HEK293 (cell line): ENCODE measurements at regions not wholly inside any gene's neighbourhood (a gene's known extent, or its start where the extent isn't known, plus 50 kb on each side); places are given as distances from the start of the nearest gene placed in this dataset.

Experiments used
- CTCF ChIA-PET: fragments of 350-600 bp; formaldehyde crosslinking; extraction: SDS; loops from one replicate; lab custom pipeline; 2021; ENCODE audit warnings: antibody characterized with exemption; lab: Yijun Ruan, JAX
- POLR2A ChIA-PET: fragments of 300-600 bp; formaldehyde crosslinking; extraction: SDS; loops from one replicate; lab custom pipeline; 2020; ENCODE audit warnings: antibody characterized with exemption, inconsistent platforms; lab: Yijun Ruan, JAX
- H3K27ac ChIP-seq: fragments of 200-500 bp; sonication (Bioruptor generic); 2 replicates; pipeline ENCODE4 v1.5.1; 2014; ENCODE audit warnings: low read depth, low read length, control low read depth, inconsistent platforms; ENCODE audit errors: extremely low read depth
- H3K36me3 ChIP-seq, 2 experiments: fragments of 200-500 bp in 1 of 2; sonication (Bioruptor generic) in 1 of 2; 1 replicate in 1 of 2; 2 replicates in 1 of 2; pipeline ENCODE4 v1.5.1; 2014 to 2017; ENCODE audit warnings: inconsistent platforms in 2 of 2, low read length in 2 of 2; ENCODE audit not compliant: control insufficient read depth in 2 of 2, insufficient read depth in 1 of 2
- H3K4me1 ChIP-seq: fragments of 200-500 bp; sonication (Bioruptor generic); 2 replicates; pipeline ENCODE4 v1.5.1; 2014; ENCODE audit warnings: mild to moderate bottlenecking, low read length, inconsistent platforms; ENCODE audit not compliant: control insufficient read depth, insufficient read depth
- H3K4me3 ChIP-seq: 2 replicates; pipeline ENCODE4 v1.5.1; 2011; ENCODE audit warnings: low read depth, mild to moderate bottlenecking, control low read depth, low read length, moderate library complexity
- H3K9me3 ChIP-seq: fragments of 200-500 bp; sonication (Bioruptor generic); 2 replicates; pipeline ENCODE4 v1.5.1; 2014; ENCODE audit warnings: low read depth, low read length, inconsistent platforms; ENCODE audit not compliant: control insufficient read depth, insufficient read depth
- GFI1B ChIP-seq: fragments of 450-650 bp; formaldehyde crosslinking; IDR thresholded peaks from 2 replicates; pipeline ENCODE4 v1.5.1; 2016; ENCODE audit warnings: missing biosample characterization, missing genetic modification characterization
- OVOL3 ChIP-seq: fragments of 450-650 bp; formaldehyde crosslinking; IDR thresholded peaks from 2 replicates; pipeline ENCODE4 v1.5.1; 2016; ENCODE audit warnings: missing biosample characterization, missing genetic modification characterization
- TSHZ1 ChIP-seq: fragments of 450-650 bp; formaldehyde crosslinking; IDR thresholded peaks from 2 replicates; pipeline ENCODE4 v1.5.1; 2016; ENCODE audit warnings: missing biosample characterization, missing genetic modification characterization, borderline replicate concordance
- YY2 ChIP-seq: fragments of 450-650 bp; formaldehyde crosslinking; IDR thresholded peaks from 2 replicates; pipeline ENCODE4 v1.5.1; 2016; ENCODE audit warnings: missing biosample characterization, missing genetic modification characterization
- ZBTB7A ChIP-seq: fragments of 450-650 bp; formaldehyde crosslinking; IDR thresholded peaks from 2 replicates; pipeline ENCODE4 v1.5.1; 2016; ENCODE audit warnings: low read depth, missing biosample characterization, missing genetic modification characterization
- ZFP3 ChIP-seq: fragments of 450-650 bp; formaldehyde crosslinking; IDR thresholded peaks from 2 replicates; pipeline ENCODE4 v1.5.1; 2016; ENCODE audit warnings: low read depth, missing biosample characterization, missing genetic modification characterization
- ZNF121 ChIP-seq: fragments of 450-650 bp; formaldehyde crosslinking; IDR thresholded peaks from 2 replicates; pipeline ENCODE4 v1.5.1; 2016; ENCODE audit warnings: missing biosample characterization, missing genetic modification characterization
- ZNF138 ChIP-seq: fragments of 450-650 bp; formaldehyde crosslinking; IDR thresholded peaks from 2 replicates; pipeline ENCODE4 v1.5.1; 2016; ENCODE audit warnings: missing biosample characterization, missing genetic modification characterization, borderline replicate concordance
- ZNF19 ChIP-seq: fragments of 450-650 bp; formaldehyde crosslinking; IDR thresholded peaks from 2 replicates; pipeline ENCODE4; 2016; ENCODE audit warnings: missing biosample characterization, missing genetic modification characterization, low read depth
- ZNF211 ChIP-seq: fragments of 450-650 bp; formaldehyde crosslinking; IDR thresholded peaks from 2 replicates; pipeline ENCODE4 v1.5.1; 2016; ENCODE audit warnings: low read depth, missing biosample characterization, missing genetic modification characterization
- ZNF223 ChIP-seq: fragments of 450-650 bp; formaldehyde crosslinking; IDR thresholded peaks from 2 replicates; pipeline ENCODE4 v1.5.1; 2016; ENCODE audit warnings: missing biosample characterization, missing genetic modification characterization
- ZNF274 ChIP-seq, 2 experiments: fragments of 200-500 bp in 1 of 2; fragments of 450-650 bp in 1 of 2; sonication (Bioruptor generic) in 1 of 2; formaldehyde crosslinking in 1 of 2; IDR thresholded peaks; 2 replicates each; pipeline versions ENCODE4 v1.5.1 to v1.6.1; 2014 to 2016; ENCODE audit warnings: borderline replicate concordance in 1 of 2, inconsistent platforms in 1 of 2, low read length in 1 of 2, missing biosample characterization in 1 of 2, missing genetic modification characterization in 1 of 2
- ZNF549 ChIP-seq: fragments of 450-650 bp; IDR thresholded peaks from 2 replicates; pipeline ENCODE4 v1.5.1; 2018; ENCODE audit warnings: missing biosample characterization, missing genetic modification characterization, mild to moderate bottlenecking, inconsistent platforms, moderate library complexity
- TF ChIP-seq, protein P1 (sequence below): fragments of 450-650 bp; formaldehyde crosslinking; IDR thresholded peaks from 2 replicates; pipeline ENCODE4 v1.5.1; 2016; ENCODE audit warnings: missing biosample characterization, missing genetic modification characterization

DNA sequence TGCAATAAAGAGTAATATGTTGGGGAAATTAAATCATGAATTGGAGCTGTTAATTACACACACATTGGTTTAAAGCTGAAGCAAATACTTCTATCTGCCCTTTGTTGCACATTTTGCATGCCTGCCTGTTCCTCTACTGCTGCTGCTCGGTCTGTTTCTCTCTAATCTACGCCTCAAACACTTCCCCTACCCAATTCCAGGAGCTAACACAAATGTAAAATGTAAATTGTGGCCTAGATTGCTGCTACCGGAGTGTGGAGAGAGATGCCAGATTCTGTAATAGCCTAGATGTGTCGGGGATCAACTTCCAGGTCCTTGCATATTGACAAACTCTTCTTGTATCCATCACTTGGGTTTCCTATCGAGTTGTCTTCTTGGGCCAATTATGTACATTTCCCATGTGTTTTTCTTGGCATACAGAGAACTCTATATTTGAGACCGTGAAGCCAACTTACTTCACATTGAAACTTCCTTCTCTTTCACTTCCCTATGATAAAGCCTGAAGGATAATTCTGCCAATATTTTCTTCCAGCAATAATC lies 450.4 kb upstream of the NR2F2 start:
- ChIA-PET CTCF (interaction anchor here (0.7 kb wide), 1 partner anchor 10 kb away, joined by 3 read pairs; no protein-coding TSS in a partner anchor), POLR2A (no interaction called here)
- H3K9me3 ChIP-seq = no peaks in the 10 kb centered on the region
- no peak overlapping the region for H3K4me3 ChIP-seq
- TF ChIP-seq ZNF121 = no peak
- no peak for TF ChIP-seq ZBTB7A (tag by site-specific recombination)
- no peak for TF ChIP-seq ZFP3 (tag by site-specific recombination)
- TF ChIP-seq ZNF549 = no peak
- no peak for TF ChIP-seq TSHZ1 (tag by site-specific recombination)
- no peaks in the 10 kb centered on the region for H3K4me1 ChIP-seq
- no peaks in the 10 kb centered on the region for H3K36me3 ChIP-seq
- no peak overlapping the region for H3K27ac ChIP-seq

GRCh38 chr15:95880630-95881029 lies 449.9 kb upstream of the NR2F2 start:
- no peaks in the 10 kb centered on the region for H3K4me1 ChIP-seq
- POLR2A ChIA-PET = no interaction called here
- no peak overlapping the region for H3K4me3 ChIP-seq
- no peak for TF ChIP-seq OVOL3 (tag by site-specific recombination)
- TF ChIP-seq, all 188 proteins: peak for 0
- H3K36me3 ChIP-seq = no peaks in the 10 kb centered on the region
- H3K9me3 ChIP-seq = no peaks in the 10 kb centered on the region
- CTCF ChIA-PET = interaction anchor here (0.7 kb wide), 1 partner anchor 9 kb away, joined by 3 read pairs; no protein-coding TSS in a partner anchor
- no peak overlapping the region for H3K27ac ChIP-seq

DNA sequence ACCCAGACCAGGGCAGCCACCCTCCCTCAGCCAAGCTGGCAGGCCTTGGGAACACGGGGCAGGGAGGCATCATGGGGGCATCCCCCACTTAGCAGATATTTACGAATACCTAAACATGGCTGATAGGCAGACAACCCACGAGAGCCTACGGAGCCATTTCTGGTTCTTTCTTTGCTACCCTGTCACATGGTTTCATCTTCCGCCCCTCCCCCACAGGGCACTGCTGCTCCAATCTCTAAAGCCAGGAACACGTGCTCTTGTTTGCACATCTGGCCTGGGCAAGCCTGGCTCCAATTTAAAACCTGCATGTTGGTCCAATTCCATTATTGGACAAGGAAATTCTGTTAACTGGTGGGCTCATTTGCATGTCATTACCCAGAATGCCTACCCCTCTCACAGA lies 447.4 kb upstream of the NR2F2 start:
- 0 out of 2 replicates have a peak, but pooled peaks cover 4% of the 10 kb centered on the region for H3K4me1 ChIP-seq
- H3K27ac ChIP-seq = no peak overlapping the region
- TF ChIP-seq, protein P1, sequence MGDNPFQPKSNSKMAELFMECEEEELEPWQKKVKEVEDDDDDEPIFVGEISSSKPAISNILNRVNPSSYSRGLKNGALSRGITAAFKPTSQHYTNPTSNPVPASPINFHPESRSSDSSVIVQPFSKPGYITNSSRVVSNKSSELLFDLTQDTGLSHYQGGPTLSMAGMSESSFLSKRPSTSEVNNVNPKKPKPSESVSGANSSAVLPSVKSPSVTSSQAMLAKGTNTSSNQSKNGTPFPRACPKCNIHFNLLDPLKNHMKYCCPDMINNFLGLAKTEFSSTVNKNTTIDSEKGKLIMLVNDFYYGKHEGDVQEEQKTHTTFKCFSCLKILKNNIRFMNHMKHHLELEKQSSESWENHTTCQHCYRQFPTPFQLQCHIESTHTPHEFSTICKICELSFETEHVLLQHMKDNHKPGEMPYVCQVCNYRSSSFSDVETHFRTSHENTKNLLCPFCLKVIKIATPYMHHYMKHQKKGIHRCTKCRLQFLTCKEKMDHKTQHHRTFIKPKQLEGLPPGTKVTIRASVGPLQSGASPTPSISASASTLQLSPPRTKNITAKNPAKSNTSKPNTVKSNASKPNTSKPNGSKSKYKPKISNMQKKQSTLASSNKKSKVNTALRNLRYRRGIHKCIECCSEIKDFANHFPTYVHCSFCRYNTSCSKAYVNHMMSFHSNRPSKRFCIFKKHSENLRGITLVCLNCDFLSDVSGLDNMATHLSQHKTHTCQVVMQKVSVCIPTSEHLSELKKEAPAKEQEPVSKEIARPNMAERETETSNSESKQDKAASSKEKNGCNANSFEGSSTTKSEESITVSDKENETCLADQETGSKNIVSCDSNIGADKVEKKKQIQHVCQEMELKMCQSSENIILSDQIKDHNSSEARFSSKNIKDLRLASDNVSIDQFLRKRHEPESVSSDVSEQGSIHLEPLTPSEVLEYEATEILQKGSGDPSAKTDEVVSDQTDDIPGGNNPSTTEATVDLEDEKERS = no peak
- no peak for TF ChIP-seq ZNF19 (tag by site-specific recombination)
- TF ChIP-seq ZNF211 (tag by site-specific recombination) = no peak
- no peak for TF ChIP-seq YY2
- no peak for TF ChIP-seq ZNF274 (IDR thresholded peaks at IDR 0.05; ENCODE audit: low read length)
- no peak for TF ChIP-seq ZNF274 (tag by site-specific recombination; IDR thresholded peaks at IDR 0.05; ENCODE audit: borderline replicate concordance)
- TF ChIP-seq ZNF138 (tag by site-specific recombination) = no peak
- no peak for TF ChIP-seq ZNF223 (tag by site-specific recombination)
- TF ChIP-seq GFI1B (tag by site-specific recombination) = no peak
- ChIA-PET CTCF (interaction anchor here (0.6 kb wide), 1 partner anchor 625 kb away, joined by 3 read pairs; no protein-coding TSS in a partner anchor), POLR2A (no interaction called here)
- H3K4me3 ChIP-seq = no peak overlapping the region
- no peaks in the 10 kb centered on the region for H3K9me3 ChIP-seq
- H3K36me3 ChIP-seq = no peaks in the 10 kb centered on the region
